ENCODE measurements at regions not wholly inside any gene's neighbourhood (a gene's known extent, or its start where the extent isn't known, plus 50 kb on each side); places are given as distances from the start of the nearest gene placed in this dataset.

DNA sequence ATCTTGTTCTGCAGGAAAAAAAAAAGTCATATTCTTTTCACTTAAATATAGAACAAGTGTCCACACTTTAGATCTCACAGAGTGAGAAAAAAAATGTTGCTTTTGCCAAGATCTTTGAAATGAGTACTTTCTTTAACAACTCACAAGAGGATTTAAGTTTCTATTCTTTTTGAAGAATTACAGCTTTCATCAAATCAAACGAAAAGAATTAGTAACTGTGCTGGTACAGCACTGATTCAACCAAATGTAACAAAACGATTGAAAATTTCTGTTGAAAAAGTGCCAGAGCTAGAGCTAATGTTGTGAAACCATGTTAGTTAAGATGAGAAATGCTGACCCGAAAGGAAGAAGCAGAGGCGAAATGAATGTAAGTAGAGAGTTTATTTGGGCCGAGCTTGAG is 300.2 kb downstream of the GABRB3 start:
- TF ChIP-seq, protein P1, sequence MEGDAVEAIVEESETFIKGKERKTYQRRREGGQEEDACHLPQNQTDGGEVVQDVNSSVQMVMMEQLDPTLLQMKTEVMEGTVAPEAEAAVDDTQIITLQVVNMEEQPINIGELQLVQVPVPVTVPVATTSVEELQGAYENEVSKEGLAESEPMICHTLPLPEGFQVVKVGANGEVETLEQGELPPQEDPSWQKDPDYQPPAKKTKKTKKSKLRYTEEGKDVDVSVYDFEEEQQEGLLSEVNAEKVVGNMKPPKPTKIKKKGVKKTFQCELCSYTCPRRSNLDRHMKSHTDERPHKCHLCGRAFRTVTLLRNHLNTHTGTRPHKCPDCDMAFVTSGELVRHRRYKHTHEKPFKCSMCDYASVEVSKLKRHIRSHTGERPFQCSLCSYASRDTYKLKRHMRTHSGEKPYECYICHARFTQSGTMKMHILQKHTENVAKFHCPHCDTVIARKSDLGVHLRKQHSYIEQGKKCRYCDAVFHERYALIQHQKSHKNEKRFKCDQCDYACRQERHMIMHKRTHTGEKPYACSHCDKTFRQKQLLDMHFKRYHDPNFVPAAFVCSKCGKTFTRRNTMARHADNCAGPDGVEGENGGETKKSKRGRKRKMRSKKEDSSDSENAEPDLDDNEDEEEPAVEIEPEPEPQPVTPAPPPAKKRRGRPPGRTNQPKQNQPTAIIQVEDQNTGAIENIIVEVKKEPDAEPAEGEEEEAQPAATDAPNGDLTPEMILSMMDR (IDR thresholded peaks at IDR 0.05 in 8 of 11, conservative IDR thresholded peaks at IDR 0.05 in 3 of 11): no peak
- no peak for TF ChIP-seq POLR2AphosphoS5 (IDR thresholded peaks at IDR 0.05)
